Panc1 (cell line): ENCODE measurements at regions not wholly inside any gene's neighbourhood (a gene's known extent, or its start where the extent isn't known, plus 50 kb on each side); places are given as distances from the start of the nearest gene placed in this dataset.

Experiments used
- CTCF ChIP-seq: fragments of 450-650 bp; IDR thresholded peaks from 2 replicates; pipeline ENCODE4 v1.5.1; 2017; ENCODE audit warnings: mild to moderate bottlenecking
- REST ChIP-seq, 2 experiments: IDR thresholded peaks; 2 replicates each; pipeline ENCODE4 v1.6.1; 2011 to 2012; ENCODE audit warnings: low read depth in 2 of 2, control low read depth in 1 of 2, low read length in 1 of 2, mild to moderate bottlenecking in 1 of 2, moderate library complexity in 1 of 2; ENCODE audit not compliant: insufficient read depth in 1 of 2

- TF ChIP-seq CTCF (no peak), REST (IDR thresholded peaks at IDR 0.05; ENCODE audit: insufficient read depth in 1 of 2, low read depth in 2 of 2, low read length in 1 of 2) (no peak)
Measured at GRCh38 chrX:10044021-10044420, 76.9 kb downstream of the CLDN34 start.
